Bronchial epithelial cell (primary cell): ENCODE measurements at regions not wholly inside any gene's neighbourhood (a gene's known extent, or its start where the extent isn't known, plus 50 kb on each side); places are given as distances from the start of the nearest gene placed in this dataset.

ENCODE experiments used
- DNase-seq: peaks from one replicate; pipeline ENCODE4 v3.0.0-alpha.2; 2010; ENCODE audit warnings: low read depth
- FAIRE-seq: peaks from 2 replicates; lab custom pipeline; 2011; peaks lifted over from hg19 to GRCh38; lab: Jason Lieb, UNC
- H3K27me3 ChIP-seq: 2 replicates; pipeline ENCODE4 v1.5.1; 2011; ENCODE audit warnings: low read length; ENCODE audit not compliant: control insufficient read depth, insufficient read depth
- H3K36me3 ChIP-seq: 2 replicates; pipeline ENCODE4 v1.5.1; 2011; ENCODE audit warnings: low read length; ENCODE audit not compliant: control insufficient read depth, insufficient read depth
- H3K4me3 ChIP-seq: 2 replicates; pipeline ENCODE4 v1.5.1; 2011; ENCODE audit warnings: mild to moderate bottlenecking, low read depth, low read length, control low read depth
- TF ChIP-seq, protein P1 (sequence below): IDR thresholded peaks from 2 replicates; pipeline ENCODE4 v1.5.1; 2011; ENCODE audit warnings: mild to moderate bottlenecking, moderate library complexity, low read length, control low read depth, inconsistent platforms; ENCODE audit not compliant: insufficient read depth, severe bottlenecking

- H3K36me3 ChIP-seq = no peaks in the 10 kb centered on the region
- TF ChIP-seq, protein P1, sequence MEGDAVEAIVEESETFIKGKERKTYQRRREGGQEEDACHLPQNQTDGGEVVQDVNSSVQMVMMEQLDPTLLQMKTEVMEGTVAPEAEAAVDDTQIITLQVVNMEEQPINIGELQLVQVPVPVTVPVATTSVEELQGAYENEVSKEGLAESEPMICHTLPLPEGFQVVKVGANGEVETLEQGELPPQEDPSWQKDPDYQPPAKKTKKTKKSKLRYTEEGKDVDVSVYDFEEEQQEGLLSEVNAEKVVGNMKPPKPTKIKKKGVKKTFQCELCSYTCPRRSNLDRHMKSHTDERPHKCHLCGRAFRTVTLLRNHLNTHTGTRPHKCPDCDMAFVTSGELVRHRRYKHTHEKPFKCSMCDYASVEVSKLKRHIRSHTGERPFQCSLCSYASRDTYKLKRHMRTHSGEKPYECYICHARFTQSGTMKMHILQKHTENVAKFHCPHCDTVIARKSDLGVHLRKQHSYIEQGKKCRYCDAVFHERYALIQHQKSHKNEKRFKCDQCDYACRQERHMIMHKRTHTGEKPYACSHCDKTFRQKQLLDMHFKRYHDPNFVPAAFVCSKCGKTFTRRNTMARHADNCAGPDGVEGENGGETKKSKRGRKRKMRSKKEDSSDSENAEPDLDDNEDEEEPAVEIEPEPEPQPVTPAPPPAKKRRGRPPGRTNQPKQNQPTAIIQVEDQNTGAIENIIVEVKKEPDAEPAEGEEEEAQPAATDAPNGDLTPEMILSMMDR = no peak
- DNase-seq (no peak), FAIRE-seq (no peak)
- no peaks in the 10 kb centered on the region for H3K27me3 ChIP-seq
- H3K4me3 ChIP-seq = no peak overlapping the region
Observed at GRCh38 chr9:135243201-135244190, 156.0 kb downstream of the OLFM1 start.

- Histone ChIP-seq H3K27me3 (no peaks in the 10 kb centered on the region), H3K4me3 (no peak overlapping the region), H3K36me3 (no peaks in the 10 kb centered on the region)
- TF ChIP-seq, protein P1 = no peak
- FAIRE-seq (no peak), DNase-seq (no peak)
Observed at GRCh38 chr9:135244271-135245221, 157.1 kb downstream of the OLFM1 start.

- DNase-seq (no peak), FAIRE-seq (no peak)
- no peaks in the 10 kb centered on the region for H3K36me3 ChIP-seq
- TF ChIP-seq, protein P1 = no peak
- no peak overlapping the region for H3K4me3 ChIP-seq
- H3K27me3 ChIP-seq = no peaks in the 10 kb centered on the region
Observed at GRCh38 chr9:135245482-135246247, 158.2 kb downstream of the OLFM1 start.

- FAIRE-seq (no peak), DNase-seq (no peak)
- no peaks in the 10 kb centered on the region for H3K27me3 ChIP-seq
- H3K36me3 ChIP-seq = no peaks in the 10 kb centered on the region
- TF ChIP-seq, protein P1 = no peak
- H3K4me3 ChIP-seq = no peak overlapping the region
Observed at GRCh38 chr9:135246248-135247205, 159.1 kb downstream of the OLFM1 start.
